Body of pancreas (tissue), 4 donors: ENCODE measurements at regions not wholly inside any gene's neighbourhood (a gene's known extent, or its start where the extent isn't known, plus 50 kb on each side); places are given as distances from the start of the nearest gene placed in this dataset.

Experiments
- POLR2A ChIP-seq, 3 donors: fragments of 450-650 bp; IDR thresholded peaks; one replicate each; pipeline ENCODE4 v1.6.1; 2016; ENCODE audit warnings: antibody characterized with exemption in 3 of 3, mild to moderate bottlenecking in 2 of 3
- TF ChIP-seq, protein P1 (sequence below), 7 experiments: fragments of 450-650 bp in 4 of 7; fragments of 200-600 bp in 3 of 7; sonication (generic) in 3 of 7; IDR thresholded peaks; one replicate each; pipeline ENCODE4 v1.5.1; 2016 to 2019; ENCODE audit warnings: antibody characterized with exemption in 7 of 7

DNA sequence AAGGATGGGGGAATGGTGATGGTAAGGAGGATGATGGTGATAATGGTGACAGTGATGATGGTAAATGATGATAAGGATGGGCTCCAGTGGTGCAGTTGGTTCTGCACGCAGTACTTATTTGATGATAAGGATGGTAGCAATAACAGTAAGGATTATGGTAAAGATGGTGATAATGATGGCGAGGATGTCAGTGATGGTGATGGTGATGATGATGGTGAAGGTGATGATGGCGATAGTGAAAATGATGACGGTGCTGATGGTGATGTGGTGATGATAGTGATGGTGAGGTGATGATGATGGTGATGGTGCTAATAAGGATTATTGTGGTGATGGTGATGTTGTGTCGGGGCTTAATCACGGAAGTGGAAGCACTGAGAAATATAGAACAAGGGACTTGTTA is 103.7 kb downstream of the C16orf95 start:
- TF ChIP-seq, protein P1, sequence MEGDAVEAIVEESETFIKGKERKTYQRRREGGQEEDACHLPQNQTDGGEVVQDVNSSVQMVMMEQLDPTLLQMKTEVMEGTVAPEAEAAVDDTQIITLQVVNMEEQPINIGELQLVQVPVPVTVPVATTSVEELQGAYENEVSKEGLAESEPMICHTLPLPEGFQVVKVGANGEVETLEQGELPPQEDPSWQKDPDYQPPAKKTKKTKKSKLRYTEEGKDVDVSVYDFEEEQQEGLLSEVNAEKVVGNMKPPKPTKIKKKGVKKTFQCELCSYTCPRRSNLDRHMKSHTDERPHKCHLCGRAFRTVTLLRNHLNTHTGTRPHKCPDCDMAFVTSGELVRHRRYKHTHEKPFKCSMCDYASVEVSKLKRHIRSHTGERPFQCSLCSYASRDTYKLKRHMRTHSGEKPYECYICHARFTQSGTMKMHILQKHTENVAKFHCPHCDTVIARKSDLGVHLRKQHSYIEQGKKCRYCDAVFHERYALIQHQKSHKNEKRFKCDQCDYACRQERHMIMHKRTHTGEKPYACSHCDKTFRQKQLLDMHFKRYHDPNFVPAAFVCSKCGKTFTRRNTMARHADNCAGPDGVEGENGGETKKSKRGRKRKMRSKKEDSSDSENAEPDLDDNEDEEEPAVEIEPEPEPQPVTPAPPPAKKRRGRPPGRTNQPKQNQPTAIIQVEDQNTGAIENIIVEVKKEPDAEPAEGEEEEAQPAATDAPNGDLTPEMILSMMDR (IDR thresholded peaks at IDR 0.05): no peak
- no peak for TF ChIP-seq POLR2A (IDR thresholded peaks at IDR 0.05)
